DMS114 treated with DMSO at 0.1 percent for 48 hours (cell line): ENCODE measurements at regions not wholly inside any gene's neighbourhood (a gene's known extent, or its start where the extent isn't known, plus 50 kb on each side); places are given as distances from the start of the nearest gene placed in this dataset.
"Not testable (repeated sequence)": the region's sequence is repeated elsewhere in the genome, so short reads cannot be mapped to it uniquely, and the experiment has no call there.

Experiments
- DNase-seq: peaks from one replicate; lab custom pipeline; 2025; ENCODE audit not compliant: unreplicated experiment; lab: John Stamatoyannopoulos, UW

GRCh38 chr10:36766415-36766810, 359.0 kb upstream of the ANKRD30A start:
- peak; percentile 95 for DNase-seq

- DNase-seq: peak; percentile 95
These were observed 359.5 kb upstream of the ANKRD30A start for GRCh38 chr10:36765782-36766414.

GRCh38 chr10:36764823-36765222, 360.6 kb upstream of the ANKRD30A start:
- peak; percentile 95 for DNase-seq

GRCh38 chr10:36761121-36761520, 364.3 kb upstream of the ANKRD30A start:
- DNase-seq: no peak

GRCh38 chr10:36759141-36759805, 366.1 kb upstream of the ANKRD30A start:
- DNase-seq: peak; percentile 99

- no peak for DNase-seq
These were observed 377.1 kb upstream of the ANKRD30A start for GRCh38 chr10:36748128-36748871.

GRCh38 chr10:36739884-36740445, 385.4 kb upstream of the ANKRD30A start:
- DNase-seq: no peak

GRCh38 chr10:36738738-36739431, 386.5 kb upstream of the ANKRD30A start:
- no peak for DNase-seq

GRCh38 chr10:36736311-36736710, 389.1 kb upstream of the ANKRD30A start:
- DNase-seq: no peak

- DNase-seq: not testable (repeated sequence)
These were observed 390.8 kb upstream of the ANKRD30A start for GRCh38 chr10:36734590-36734989.

GRCh38 chr10:36730316-36730715, 395.1 kb upstream of the ANKRD30A start:
- no peak for DNase-seq

GRCh38 chr10:36728626-36729025, 396.8 kb upstream of the ANKRD30A start:
- DNase-seq: no peak

- peak; percentile 98 for DNase-seq
These were observed 399.5 kb upstream of the ANKRD30A start for GRCh38 chr10:36725581-36726520.

GRCh38 chr10:36722777-36723176, 402.6 kb upstream of the ANKRD30A start:
- DNase-seq: no peak

GRCh38 chr10:36721871-36722270, 403.5 kb upstream of the ANKRD30A start:
- peak; percentile 73 for DNase-seq

- DNase-seq: no peak
These were observed 404.5 kb upstream of the ANKRD30A start for GRCh38 chr10:36720895-36721294.

- no peak for DNase-seq
These were observed 408.3 kb upstream of the ANKRD30A start for GRCh38 chr10:36717118-36717517.

GRCh38 chr10:36716291-36716690, 409.1 kb upstream of the ANKRD30A start:
- DNase-seq: no peak

GRCh38 chr10:36712695-36713094, 412.7 kb upstream of the ANKRD30A start:
- DNase-seq: no peak

GRCh38 chr10:36711361-36711760, 414.0 kb upstream of the ANKRD30A start:
- no peak for DNase-seq
